H9 (cell line): ENCODE measurements at regions not wholly inside any gene's neighbourhood (a gene's known extent, or its start where the extent isn't known, plus 50 kb on each side); places are given as distances from the start of the nearest gene placed in this dataset.

Experiments
- DNase-seq: peaks from one replicate; pipeline ENCODE4 v3.0.0-alpha.2; 2017
- H2AFZ ChIP-seq: one replicate; pipeline ENCODE4 v1.6.1; 2013; ENCODE audit warnings: mild to moderate bottlenecking, low read length, control low read depth, moderate library complexity
- H2AK5ac ChIP-seq: 2 replicates; pipeline ENCODE4 v1.6.1; 2013; ENCODE audit warnings: low read length, control low read depth, mixed read lengths; ENCODE audit not compliant: insufficient read length
- H2BK120ac ChIP-seq: one replicate; pipeline ENCODE4 v1.6.1; 2013; ENCODE audit warnings: low read depth, mild to moderate bottlenecking, low read length, control low read depth, inconsistent platforms; ENCODE audit not compliant: poor library complexity, severe bottlenecking
- H2BK12ac ChIP-seq: 2 replicates; pipeline ENCODE4 v1.6.1; 2013; ENCODE audit warnings: low read length, control low read depth, mixed read lengths, low read depth; ENCODE audit not compliant: insufficient read length
- H2BK15ac ChIP-seq: 2 replicates; pipeline ENCODE4 v1.6.1; 2013; ENCODE audit warnings: low read depth, low read length, control low read depth
- H2BK20ac ChIP-seq: one replicate; pipeline ENCODE4 v1.6.1; 2013; ENCODE audit warnings: low read depth, mild to moderate bottlenecking, low read length, control low read depth, inconsistent platforms; ENCODE audit not compliant: poor library complexity, severe bottlenecking
- H2BK5ac ChIP-seq: 2 replicates; pipeline ENCODE4 v1.6.1; 2013; ENCODE audit warnings: low read length, control low read depth, mixed read lengths; ENCODE audit not compliant: insufficient read length
- H3K14ac ChIP-seq: 2 replicates; pipeline ENCODE4 v1.6.1; 2013; ENCODE audit warnings: low read length, control low read depth; ENCODE audit not compliant: insufficient read depth
- H3K18ac ChIP-seq: 2 replicates; pipeline ENCODE4 v1.6.1; 2013; ENCODE audit warnings: low read depth, mild to moderate bottlenecking, mixed read lengths, low read length, control low read depth; ENCODE audit not compliant: insufficient read length
- H3K23ac ChIP-seq: 2 replicates; pipeline ENCODE4 v1.6.1; 2013; ENCODE audit warnings: low read length, control low read depth, mixed read lengths, low read depth; ENCODE audit not compliant: insufficient read length
- H3K23me2 ChIP-seq: 2 replicates; pipeline ENCODE4 v1.6.1; 2013; ENCODE audit warnings: low read depth, mild to moderate bottlenecking, mixed read lengths, low read length, control low read depth; ENCODE audit not compliant: insufficient read length, poor library complexity, severe bottlenecking
- H3K27ac ChIP-seq: 2 replicates; pipeline ENCODE4 v1.5.1; 2013; ENCODE audit warnings: low read length, control low read depth, mixed read lengths, low read depth; ENCODE audit not compliant: insufficient read length
- H3K27me3 ChIP-seq: 2 replicates; pipeline ENCODE4 v1.6.1; 2013; ENCODE audit warnings: low read length, control low read depth, inconsistent platforms; ENCODE audit not compliant: insufficient read depth
- H3K4ac ChIP-seq: 2 replicates; pipeline ENCODE4 v1.6.1; 2013; ENCODE audit warnings: low read depth, mild to moderate bottlenecking, control low read depth, inconsistent platforms, low read length, moderate library complexity
- H3K4me1 ChIP-seq: 2 replicates; pipeline ENCODE4 v1.6.1; 2013; ENCODE audit warnings: low read length, control low read depth, inconsistent platforms; ENCODE audit not compliant: insufficient read depth
- H3K4me2 ChIP-seq: 2 replicates; pipeline ENCODE4 v1.6.1; 2013; ENCODE audit warnings: low read length, control low read depth, mixed read lengths; ENCODE audit not compliant: insufficient read length, insufficient read depth
- H3K56ac ChIP-seq: 2 replicates; pipeline ENCODE4 v1.6.1; 2013; ENCODE audit warnings: low read depth, mild to moderate bottlenecking, mixed read lengths, low read length, control low read depth; ENCODE audit not compliant: insufficient read length
- H3K79me1 ChIP-seq: 2 replicates; pipeline ENCODE4 v1.6.1; 2013; ENCODE audit warnings: low read depth, mild to moderate bottlenecking, moderate library complexity, low read length, control low read depth, inconsistent platforms; ENCODE audit not compliant: insufficient read depth, poor library complexity, severe bottlenecking
- H3K79me2 ChIP-seq: 2 replicates; pipeline ENCODE4 v1.6.1; 2013; ENCODE audit warnings: low read length, control low read depth, inconsistent platforms; ENCODE audit not compliant: insufficient read depth
- H3K9ac ChIP-seq: 2 replicates; pipeline ENCODE4 v1.6.1; 2013; ENCODE audit warnings: low read length, control low read depth, mixed read lengths; ENCODE audit not compliant: insufficient read length; ENCODE audit errors: extremely low read depth
- H3K9me3 ChIP-seq: one replicate; pipeline ENCODE4 v1.6.1; 2013; ENCODE audit warnings: low read depth, low read length, inconsistent platforms; ENCODE audit not compliant: control insufficient read depth
- H3T11ph ChIP-seq: one replicate; pipeline ENCODE4 v1.6.1; 2013; ENCODE audit warnings: mild to moderate bottlenecking, low read length, control low read depth, inconsistent platforms
- H4K20me1 ChIP-seq: one replicate; pipeline ENCODE4 v1.6.1; 2013; ENCODE audit not compliant: control insufficient read depth, insufficient read length, insufficient read depth
- H4K5ac ChIP-seq: 2 replicates; pipeline ENCODE4 v1.6.1; 2013; ENCODE audit warnings: low read depth, mild to moderate bottlenecking, mixed read lengths, low read length, control low read depth; ENCODE audit not compliant: insufficient read length
- H4K8ac ChIP-seq: replicated peaks from 2 replicates; pipeline ENCODE4 v1.6.1; 2013; ENCODE audit warnings: low read length, control low read depth, mixed read lengths, low read depth; ENCODE audit not compliant: insufficient read length
- H4K91ac ChIP-seq: 2 replicates; pipeline ENCODE4 v1.6.1; 2013; ENCODE audit warnings: low read depth, mild to moderate bottlenecking, moderate library complexity, mixed read lengths, low read length, control low read depth; ENCODE audit not compliant: insufficient read length
- H3K27ac Mint-ChIP-seq, 3 experiments: 2 replicates in 2 of 3; 3 replicates in 1 of 3; pipeline ENCODE4 v1.8.0; 2020 to 2021; ENCODE audit warnings: mixed read lengths in 3 of 3, mild to moderate bottlenecking in 1 of 3, moderate library complexity in 1 of 3
- H3K27me3 Mint-ChIP-seq: 2 replicates; pipeline ENCODE4 v1.8.0; 2021; ENCODE audit warnings: low read depth, mild to moderate bottlenecking, moderate library complexity, mixed read lengths
- H3K36me3 Mint-ChIP-seq, 3 experiments: 2 replicates in 2 of 3; 3 replicates in 1 of 3; pipeline ENCODE4 v1.8.0; 2020 to 2021; ENCODE audit warnings: low read depth in 3 of 3, mixed read lengths in 3 of 3; ENCODE audit not compliant: insufficient read depth in 1 of 3
- H3K4me1 Mint-ChIP-seq, 2 experiments: 2 replicates each; pipeline ENCODE4 v1.8.0; 2020; ENCODE audit warnings: mixed read lengths in 2 of 2
- H3K4me3 Mint-ChIP-seq, 2 experiments: 2 replicates in 1 of 2; 3 replicates in 1 of 2; pipeline ENCODE4 v1.8.0; 2020 to 2021; ENCODE audit warnings: mild to moderate bottlenecking in 2 of 2, mixed read lengths in 2 of 2, moderate library complexity in 1 of 2
- H3K9me3 Mint-ChIP-seq, 2 experiments: 2 replicates in 1 of 2; 3 replicates in 1 of 2; pipeline ENCODE4 v1.8.0; 2020; ENCODE audit warnings: mild to moderate bottlenecking in 2 of 2, mixed read lengths in 2 of 2, moderate library complexity in 1 of 2
- CTCF ChIP-seq: fragments of 200-600 bp; sonication (generic); conservative IDR thresholded peaks from 3 replicates; pipeline ENCODE4 v1.8.0; 2021; ENCODE audit warnings: antibody characterized with exemption, mild to moderate bottlenecking
- WGBS: extraction: QIAGEN DNeasy Blood & Tissue Kit; methylation state at CpG from one replicate; pipeline ENCODE4 v1.1.7; 2013; ENCODE audit warnings: missing lambda C conversion rate, low lambda C conversion rate, mixed read lengths; ENCODE audit not compliant: insufficient read length; ENCODE audit errors: extremely low coverage; 5-methylcytosine and 5-hydroxymethylcytosine counted together

GRCh38 chrX:134139090-134139489 is 97.9 kb upstream of the CCDC160 start:
- Histone ChIP-seq H3K27ac (no peak overlapping the region), H3K79me2 (no peaks in the 10 kb centered on the region), H2BK15ac (no peak overlapping the region), H2BK20ac (no peak overlapping the region), H2BK12ac (no peak overlapping the region), H4K8ac (no peak overlapping the region), H3K4me2 (no peak overlapping the region), H3K23me2 (no peaks in the 10 kb centered on the region), H4K91ac (no peak overlapping the region), H4K5ac (no peak overlapping the region), H3K14ac (no peak overlapping the region), H3K9me3 (no peaks in the 10 kb centered on the region), H3K4me1 (0 out of 2 replicates have a peak, but pooled peaks cover 2% of the 10 kb centered on the region), H3T11ph (no peak overlapping the region), H2AK5ac (no peak overlapping the region), H3K79me1 (no peaks in the 10 kb centered on the region), H2BK5ac (no peak overlapping the region), H3K56ac (no peak overlapping the region), H3K4ac (no peak overlapping the region), H2AFZ (no peak overlapping the region), H3K18ac (no peak overlapping the region), H4K20me1 (no peaks in the 10 kb centered on the region), H3K9ac (no peak overlapping the region), H3K27me3 (no peaks in the 10 kb centered on the region), H3K23ac (no peak overlapping the region), H2BK120ac (no peak overlapping the region)
- Mint-ChIP-seq H3K4me1 (peaks cover 7 to 8% of the 10 kb centered on the region in 2 experiments), H3K27me3 (no peaks in the 10 kb centered on the region), H3K9me3 (peaks cover 0 to 8% of the 10 kb centered on the region in 2 experiments; a peak in 2 of 5 replicates), H3K36me3 (no peaks in the 10 kb centered on the region), H3K4me3 (no peak overlapping the region), H3K27ac (no peak overlapping the region)
- no CpG with 5 or more reads among the region's 3 CpGs for WGBS
- TF ChIP-seq CTCF = no peak
- no peak for DNase-seq
